Thyroid gland (tissue), 4 donors: ENCODE measurements at regions not wholly inside any gene's neighbourhood (a gene's known extent, or its start where the extent isn't known, plus 50 kb on each side); places are given as distances from the start of the nearest gene placed in this dataset.
"Not testable (repeated sequence)": the region's sequence is repeated elsewhere in the genome, so short reads cannot be mapped to it uniquely, and the experiment has no call there.

ENCODE experiments used
- DNase-seq, 2 donors: peaks; one replicate each; pipeline ENCODE4 v3.0.0-alpha.2; 2019
- H3K27ac ChIP-seq, 3 donors: fragments of 200-600 bp; sonication (generic); 1 replicate in 2 of 3; 2 replicates in 1 of 3; pipeline ENCODE4 v1.5.1; 2016 to 2019; ENCODE audit warnings: mild to moderate bottlenecking in 1 of 3, moderate library complexity in 1 of 3
- H3K27me3 ChIP-seq: fragments of 200-600 bp; sonication (generic); one replicate; pipeline ENCODE4 v1.5.1; 2019
- H3K36me3 ChIP-seq, 2 donors: fragments of 200-600 bp; sonication (generic); one replicate each; pipeline ENCODE4 v1.5.1; 2016 to 2019
- H3K4me1 ChIP-seq, 2 donors: fragments of 200-600 bp; sonication (generic); one replicate each; pipeline ENCODE4 v1.5.1; 2017 to 2019
- H3K4me3 ChIP-seq, 3 donors: fragments of 200-600 bp; sonication (generic); replicated peaks in 1 of 3; 1 replicate in 2 of 3; 2 replicates in 1 of 3; pipeline ENCODE4 v1.5.1; 2016; ENCODE audit warnings: mild to moderate bottlenecking in 1 of 3
- H3K9me3 ChIP-seq: fragments of 200-600 bp; sonication (generic); one replicate; pipeline ENCODE4 v1.5.1; 2017
- POLR2A ChIP-seq, 2 donors: fragments of 450-650 bp; IDR thresholded peaks; one replicate each; pipeline ENCODE4 v1.6.1; 2017; ENCODE audit warnings: antibody characterized with exemption in 2 of 2, mild to moderate bottlenecking in 2 of 2, moderate library complexity in 1 of 2
- whole genome bisulfite sequencing, 2 donors: methylation state at CpG; one replicate each; pipeline ENCODE4 v1.1.5; 2017; 5-methylcytosine and 5-hydroxymethylcytosine counted together
- intact Hi-C: fragments of 100-400 bp; cut with DNase I; formaldehyde crosslinking; loops from one replicate; pipeline ENCODE4 v1.15.1; 2023
- TF ChIP-seq, protein P1 (sequence below), 6 experiments: fragments of 200-600 bp in 3 of 6; fragments of 450-650 bp in 3 of 6; sonication (generic) in 3 of 6; IDR thresholded peaks; one replicate each; pipeline ENCODE4 v1.5.1; 2016 to 2019; ENCODE audit warnings: antibody characterized with exemption in 6 of 6, mild to moderate bottlenecking in 2 of 6, inconsistent platforms in 1 of 6, moderate library complexity in 1 of 6

DNA sequence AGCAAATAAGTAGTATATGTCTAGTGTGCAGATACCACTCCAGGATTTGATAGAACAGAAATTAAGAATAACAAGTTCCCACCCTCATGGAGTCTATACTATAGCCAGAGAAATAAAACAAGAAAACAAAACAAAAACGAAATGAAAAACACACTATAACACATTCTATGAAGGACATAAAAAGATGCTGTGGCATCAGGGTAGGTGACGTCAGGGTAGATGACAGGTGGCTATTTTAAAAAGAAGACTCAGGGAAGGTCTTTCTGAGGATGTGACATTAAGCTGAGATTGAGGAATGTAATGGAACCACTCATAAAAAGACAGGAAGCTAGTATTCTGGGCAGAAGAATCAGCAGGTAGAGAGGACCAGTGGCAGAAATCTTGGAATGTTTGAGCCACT is 469.6 kb downstream of the RAP2B start:
- H3K27me3 ChIP-seq, result no peaks in the 10 kb centered on the region
- TF ChIP-seq, protein P1, sequence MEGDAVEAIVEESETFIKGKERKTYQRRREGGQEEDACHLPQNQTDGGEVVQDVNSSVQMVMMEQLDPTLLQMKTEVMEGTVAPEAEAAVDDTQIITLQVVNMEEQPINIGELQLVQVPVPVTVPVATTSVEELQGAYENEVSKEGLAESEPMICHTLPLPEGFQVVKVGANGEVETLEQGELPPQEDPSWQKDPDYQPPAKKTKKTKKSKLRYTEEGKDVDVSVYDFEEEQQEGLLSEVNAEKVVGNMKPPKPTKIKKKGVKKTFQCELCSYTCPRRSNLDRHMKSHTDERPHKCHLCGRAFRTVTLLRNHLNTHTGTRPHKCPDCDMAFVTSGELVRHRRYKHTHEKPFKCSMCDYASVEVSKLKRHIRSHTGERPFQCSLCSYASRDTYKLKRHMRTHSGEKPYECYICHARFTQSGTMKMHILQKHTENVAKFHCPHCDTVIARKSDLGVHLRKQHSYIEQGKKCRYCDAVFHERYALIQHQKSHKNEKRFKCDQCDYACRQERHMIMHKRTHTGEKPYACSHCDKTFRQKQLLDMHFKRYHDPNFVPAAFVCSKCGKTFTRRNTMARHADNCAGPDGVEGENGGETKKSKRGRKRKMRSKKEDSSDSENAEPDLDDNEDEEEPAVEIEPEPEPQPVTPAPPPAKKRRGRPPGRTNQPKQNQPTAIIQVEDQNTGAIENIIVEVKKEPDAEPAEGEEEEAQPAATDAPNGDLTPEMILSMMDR (IDR thresholded peaks at IDR 0.05), result no peak
- TF ChIP-seq POLR2A (IDR thresholded peaks at IDR 0.05), result no peak
- 92 to 93% methylated on average over 2 of the region's 2 CpGs for WGBS, 2 donors
- no peak overlapping the region for H3K4me3 ChIP-seq
- no peaks in the 10 kb centered on the region for H3K9me3 ChIP-seq
- intact Hi-C loops, result no loop called here
- H3K27ac ChIP-seq, result no peak overlapping the region
- no peaks in the 10 kb centered on the region for H3K36me3 ChIP-seq
- H3K4me1 ChIP-seq, result no peaks in the 10 kb centered on the region
- DNase-seq, result no peak

DNA sequence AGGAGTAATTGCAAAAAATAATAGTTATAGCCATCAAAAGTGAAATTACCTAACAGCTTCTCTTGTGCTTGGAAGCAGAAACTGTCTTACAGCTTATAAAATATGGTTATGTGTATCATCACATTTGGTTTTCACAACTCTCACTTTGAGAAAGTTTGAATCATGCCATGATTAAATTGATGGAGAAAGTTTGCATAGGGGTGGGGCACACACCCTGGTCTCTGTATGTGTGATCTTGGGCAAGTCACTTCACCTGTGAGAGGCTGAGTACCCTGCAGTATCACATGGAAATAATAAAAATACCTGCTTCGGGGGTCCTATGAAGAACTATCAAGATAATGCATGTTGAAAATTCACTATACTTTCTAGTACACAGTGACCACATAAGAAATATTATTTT is 471.4 kb downstream of the RAP2B start:
- 89 to 94% methylated on average over 1 of the region's 1 CpG for WGBS, 2 donors

DNA sequence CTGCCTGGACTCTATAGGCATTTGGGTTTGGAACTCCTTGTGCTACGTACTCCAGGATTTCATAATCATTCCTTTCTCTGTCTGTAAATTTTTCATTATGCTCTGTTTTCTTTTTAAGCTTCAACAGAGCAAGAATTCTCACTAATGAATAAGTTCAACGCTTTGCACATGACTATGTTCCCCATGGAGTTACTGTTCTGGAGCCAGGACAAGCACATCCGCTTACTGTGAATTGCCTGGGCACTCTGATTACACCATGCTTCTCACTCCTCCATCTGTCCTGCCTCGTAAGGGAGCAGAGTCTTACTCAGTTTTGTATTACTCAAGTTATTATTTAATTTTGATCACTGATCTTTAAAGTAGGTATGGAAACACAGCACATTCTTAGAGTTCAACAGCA is 472.7 kb downstream of the RAP2B start:
- no peak for DNase-seq
- H3K9me3 ChIP-seq, result no peaks in the 10 kb centered on the region
- H3K4me1 ChIP-seq, result no peaks in the 10 kb centered on the region
- no peaks in the 10 kb centered on the region for H3K27me3 ChIP-seq
- H3K4me3 ChIP-seq, result no peak overlapping the region
- intact Hi-C loops, result no loop called here
- WGBS, 2 donors, result 77 to 88% methylated on average over 4 of the region's 4 CpGs
- no peaks in the 10 kb centered on the region for H3K36me3 ChIP-seq
- no peak overlapping the region for H3K27ac ChIP-seq
- TF ChIP-seq, protein P1 (IDR thresholded peaks at IDR 0.05), result no peak

More for the DNA sequence above, 471.4 kb downstream of the RAP2B start:
- no peak overlapping the region for H3K4me3 ChIP-seq
- no peaks in the 10 kb centered on the region for H3K9me3 ChIP-seq
- no peak overlapping the region for H3K27ac ChIP-seq
- intact Hi-C loops, result no loop called here
- no peaks in the 10 kb centered on the region for H3K36me3 ChIP-seq
- no peaks in the 10 kb centered on the region for H3K4me1 ChIP-seq
- DNase-seq, result no peak
- TF ChIP-seq POLR2A (IDR thresholded peaks at IDR 0.05), result no peak
- TF ChIP-seq, protein P1 (IDR thresholded peaks at IDR 0.05), result no peak
- no peaks in the 10 kb centered on the region for H3K27me3 ChIP-seq

DNA sequence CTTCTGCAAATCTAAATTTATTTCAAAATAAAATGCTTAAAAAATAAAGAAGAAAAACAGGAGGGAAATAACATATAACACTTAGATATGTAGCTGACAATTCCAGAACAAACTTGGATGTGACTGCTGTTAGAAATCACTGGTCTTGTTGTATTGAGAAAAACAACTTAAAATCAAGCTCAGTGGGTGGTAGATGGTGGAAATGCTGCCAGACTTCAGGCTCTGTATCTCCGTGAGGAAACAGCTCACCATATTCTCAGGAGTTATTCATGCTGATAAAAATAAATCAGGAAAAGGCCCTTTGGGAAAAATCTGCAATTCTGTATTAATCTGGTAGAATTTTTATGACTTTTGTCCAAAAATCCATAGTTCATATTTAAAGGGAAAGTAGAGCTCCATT is 477.6 kb downstream of the RAP2B start:
- H3K36me3 ChIP-seq, result no peaks in the 10 kb centered on the region
- no peaks in the 10 kb centered on the region for H3K27me3 ChIP-seq
- DNase-seq, result no peak
- H3K4me3 ChIP-seq, result no peak overlapping the region
- intact Hi-C loops, result no loop called here
- WGBS, 2 donors, result 23 to 35% methylated on average over 1 of the region's 1 CpG
- no peaks in the 10 kb centered on the region for H3K4me1 ChIP-seq
- H3K27ac ChIP-seq, result no peak overlapping the region
- no peaks in the 10 kb centered on the region for H3K9me3 ChIP-seq
- TF ChIP-seq, protein P1 (IDR thresholded peaks at IDR 0.05), result no peak
- no peak for TF ChIP-seq POLR2A (IDR thresholded peaks at IDR 0.05)

DNA sequence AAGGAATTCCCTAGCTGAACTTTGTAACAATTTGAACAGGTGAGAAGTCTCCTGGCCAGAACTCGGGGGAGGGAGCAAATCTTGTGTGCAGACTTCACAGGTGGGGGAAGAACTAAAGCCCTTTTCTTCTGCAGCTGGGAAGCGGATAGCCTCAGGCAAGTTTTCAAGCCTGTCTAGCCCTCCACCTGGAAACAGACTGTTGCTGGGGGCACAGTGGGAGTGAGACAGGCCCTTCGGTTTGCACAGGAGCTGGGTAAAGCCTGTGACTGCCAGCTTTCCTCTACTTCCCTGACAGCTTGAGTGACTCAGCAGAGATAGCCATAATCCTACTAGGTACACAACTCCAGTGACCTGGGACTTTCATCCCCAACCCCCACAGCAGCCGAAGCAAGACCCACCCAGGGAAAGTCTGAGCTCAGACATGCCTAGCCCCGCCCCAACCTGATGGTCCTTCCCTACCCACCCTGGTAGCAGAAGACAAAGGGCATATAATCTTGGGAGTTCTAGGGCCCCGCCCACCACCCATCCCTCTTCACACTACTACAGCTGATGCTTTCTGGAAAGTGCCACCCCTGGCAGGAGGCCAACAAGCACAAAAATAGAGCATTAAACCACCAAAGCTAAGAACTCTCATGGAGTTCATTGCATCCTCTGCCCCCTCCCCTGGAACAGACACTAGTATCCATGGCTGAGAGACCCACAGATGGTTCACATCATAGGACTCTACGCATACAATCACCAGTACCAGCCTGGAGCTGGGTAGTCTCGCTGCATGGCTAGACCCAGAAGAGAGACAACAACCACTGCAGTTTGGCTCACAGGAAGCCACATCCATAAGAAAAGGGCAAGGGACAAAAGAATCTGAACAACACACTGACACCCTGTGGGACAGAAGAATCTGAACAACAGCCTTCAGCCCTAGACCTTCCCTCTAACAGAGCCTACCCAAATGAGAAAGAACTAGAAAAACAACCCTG is 479.0 kb downstream of the RAP2B start:
- intact Hi-C loops, result no loop called here

DNA sequence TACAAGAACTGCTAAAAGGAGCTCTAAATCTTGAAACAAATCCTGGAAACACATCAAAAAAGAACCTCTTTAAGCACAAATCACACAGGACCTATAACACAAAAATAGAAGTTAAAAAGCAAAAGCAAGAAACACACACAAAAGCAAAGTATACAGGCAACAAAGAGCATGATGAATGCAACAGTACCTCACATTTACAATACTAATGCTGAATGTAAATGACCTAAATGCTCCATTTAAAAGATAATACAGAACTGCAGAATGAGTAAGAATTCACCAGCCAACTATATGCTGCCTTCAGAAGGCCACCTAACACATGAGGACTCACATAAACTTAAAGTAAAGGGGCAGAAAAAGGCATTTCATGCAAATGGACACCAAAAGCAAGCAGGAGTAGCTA is 478.6 kb upstream of the ARHGEF26 start:
- H3K4me1 ChIP-seq, H3K27ac ChIP-seq, H3K36me3 ChIP-seq, H3K9me3 ChIP-seq, intact Hi-C loops, H3K27me3 ChIP-seq, DNase-seq, H3K4me3 ChIP-seq: not testable (repeated sequence)

More for the DNA sequence above, 479.0 kb downstream of the RAP2B start:
- WGBS, 2 donors, result 95 to 97% methylated on average over 7 to 8 of the region's 8 CpGs
- Histone ChIP-seq H3K27ac (no peak overlapping the region), H3K4me3 (no peak overlapping the region), H3K36me3 (no peaks in the 10 kb centered on the region), H3K4me1 (no peaks in the 10 kb centered on the region), H3K9me3 (no peaks in the 10 kb centered on the region), H3K27me3 (no peaks in the 10 kb centered on the region)
- DNase-seq, result no peak
- TF ChIP-seq, protein P1 (IDR thresholded peaks at IDR 0.05), result no peak
- TF ChIP-seq POLR2A (IDR thresholded peaks at IDR 0.05), result no peak

DNA sequence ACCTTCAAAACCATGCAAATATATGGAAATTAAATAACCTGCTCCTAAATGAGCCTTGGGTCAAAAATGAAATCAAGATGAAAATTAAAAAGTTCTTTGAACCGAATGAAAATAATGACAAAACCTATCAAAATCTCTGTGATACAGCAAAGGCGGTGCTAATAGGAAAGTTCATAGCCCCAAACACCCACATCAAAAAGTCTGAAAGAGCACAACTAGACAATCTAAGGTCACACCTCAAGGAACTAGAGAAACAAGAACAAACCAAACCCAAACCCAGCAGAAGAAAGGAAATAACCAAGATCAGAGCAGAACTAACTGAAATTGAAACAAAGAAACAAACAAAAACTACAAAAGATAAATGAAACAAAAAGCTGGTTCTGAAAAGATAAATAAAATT is 477.7 kb upstream of the ARHGEF26 start:
- DNase-seq, H3K27me3 ChIP-seq, H3K36me3 ChIP-seq, H3K9me3 ChIP-seq, H3K4me3 ChIP-seq, H3K4me1 ChIP-seq, H3K27ac ChIP-seq, intact Hi-C loops: not testable (repeated sequence)
- 50 to 70% methylated on average over 2 of the region's 2 CpGs for WGBS, 2 donors
